Common myeloid progenitor, CD34-positive (primary cell): ENCODE measurements at regions not wholly inside any gene's neighbourhood (a gene's known extent, or its start where the extent isn't known, plus 50 kb on each side); places are given as distances from the start of the nearest gene placed in this dataset.

Experiments used
- CTCF ChIA-PET: fragments of 350-600 bp; sonication (Branson Sonifier 250); formaldehyde crosslinking; loops from one replicate; lab custom pipeline; 2021; ENCODE audit warnings: antibody characterized with exemption; lab: Charles Lee
- POLR2A ChIA-PET: fragments of 350-600 bp; sonication (Branson Sonifier 250); formaldehyde crosslinking; loops from one replicate; lab custom pipeline; 2021; ENCODE audit warnings: antibody characterized with exemption; lab: Charles Lee
- DNase-seq, 3 donors: peaks; one replicate each; pipeline versions ENCODE4 v3.0.0 to v3.0.0-alpha.2; 2013
- H3K27ac ChIP-seq, 2 experiments: 1 replicate in 1 of 2; 2 replicates in 1 of 2; pipeline ENCODE4 v1.7.0; 2013; ENCODE audit warnings: inconsistent platforms in 2 of 2, low read length in 2 of 2, mild to moderate bottlenecking in 2 of 2, low read depth in 1 of 2, moderate library complexity in 1 of 2; ENCODE audit not compliant: severe bottlenecking in 2 of 2, insufficient read depth in 1 of 2, poor library complexity in 1 of 2
- H3K27me3 ChIP-seq, 5 experiments: replicated peaks in 2 of 5; 1 replicate in 3 of 5; 2 replicates in 2 of 5; pipeline versions ENCODE4 v1.6.1 to v1.7.0; 2013; ENCODE audit warnings: low read length in 4 of 5, mild to moderate bottlenecking in 2 of 5, moderate library complexity in 2 of 5, inconsistent platforms in 1 of 5; ENCODE audit not compliant: insufficient read depth in 5 of 5, control insufficient read depth in 4 of 5
- H3K36me3 ChIP-seq, 4 experiments: 1 replicate in 2 of 4; 2 replicates in 2 of 4; pipeline versions ENCODE4 v1.6.1 to v1.7.0; 2013; ENCODE audit warnings: low read length in 3 of 4, control low read depth in 1 of 4, mild to moderate bottlenecking in 1 of 4; ENCODE audit not compliant: control insufficient read depth in 4 of 4, insufficient read depth in 4 of 4
- H3K4me1 ChIP-seq, 4 experiments: 1 replicate in 3 of 4; 2 replicates in 1 of 4; pipeline versions ENCODE4 v1.6.1 to v1.7.1; 2013; ENCODE audit warnings: low read length in 3 of 4, mild to moderate bottlenecking in 3 of 4, control low read depth in 1 of 4, inconsistent platforms in 1 of 4, moderate library complexity in 1 of 4; ENCODE audit not compliant: control insufficient read depth in 4 of 4, insufficient read depth in 4 of 4; ENCODE audit errors: control extremely low read depth in 1 of 4
- H3K4me3 ChIP-seq, 7 experiments: 1 replicate in 4 of 7; 2 replicates in 3 of 7; pipeline versions ENCODE4 v1.5.1 to v1.7.0; 2013; ENCODE audit warnings: mild to moderate bottlenecking in 7 of 7, low read length in 6 of 7, moderate library complexity in 6 of 7, inconsistent platforms in 2 of 7, low read depth in 2 of 7, control low read depth in 1 of 7; ENCODE audit not compliant: insufficient read depth in 4 of 7, control insufficient read depth in 1 of 7; ENCODE audit errors: extremely low read depth in 1 of 7
- H3K9me3 ChIP-seq, 5 experiments: 1 replicate in 4 of 5; 2 replicates in 1 of 5; pipeline versions ENCODE4 v1.6.1 to v1.7.1; 2013; ENCODE audit warnings: low read length in 4 of 5, mild to moderate bottlenecking in 2 of 5, inconsistent platforms in 1 of 5, low read depth in 1 of 5, moderate library complexity in 1 of 5; ENCODE audit not compliant: control insufficient read depth in 4 of 5, insufficient read depth in 2 of 5; ENCODE audit errors: control extremely low read depth in 1 of 5
- WGBS: methylation state at CpG from one replicate; pipeline ENCODE4 v1.1.5; 2013; ENCODE audit not compliant: insufficient coverage; 5-methylcytosine and 5-hydroxymethylcytosine counted together

DNA sequence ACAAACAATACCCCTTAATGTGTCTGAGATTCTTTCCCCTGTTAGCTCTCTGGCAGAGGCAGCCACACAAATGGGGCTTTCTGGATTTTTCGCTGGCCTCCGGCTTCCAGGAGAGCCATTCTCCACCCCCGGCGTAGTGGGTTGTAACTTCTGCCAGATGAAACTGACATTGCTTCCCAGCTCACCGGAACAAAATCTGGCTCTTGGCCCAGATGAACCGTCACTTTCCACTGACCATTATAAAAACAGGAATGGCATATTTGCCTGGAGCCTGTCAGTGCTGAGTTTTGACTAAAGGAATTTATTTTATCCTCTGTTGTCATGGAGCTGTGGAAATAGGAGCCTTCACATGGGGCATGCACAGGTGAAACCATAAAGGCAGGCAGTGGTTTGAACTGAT is 120.6 kb upstream of the GPR12 start:
- Histone ChIP-seq H3K4me3 (no peak overlapping the region), H3K36me3 (no peaks in the 10 kb centered on the region), H3K9me3 (peaks cover 0 to 3% (median 0%) of the 10 kb centered on the region in 5 experiments), H3K27ac (no peak overlapping the region), H3K27me3 (peaks cover 0 to 23% (median 6%) of the 10 kb centered on the region in 5 experiments), H3K4me1 (no peaks in the 10 kb centered on the region)
- WGBS, result 73% methylated on average over 5 of the region's 6 CpGs
- CTCF ChIA-PET, result interaction anchor here (0.6 kb wide), 1 partner anchor 33 kb away, joined by 3 read pairs; no protein-coding TSS in a partner anchor
- DNase-seq, result no peak
- POLR2A ChIA-PET, result no interaction called here

DNA sequence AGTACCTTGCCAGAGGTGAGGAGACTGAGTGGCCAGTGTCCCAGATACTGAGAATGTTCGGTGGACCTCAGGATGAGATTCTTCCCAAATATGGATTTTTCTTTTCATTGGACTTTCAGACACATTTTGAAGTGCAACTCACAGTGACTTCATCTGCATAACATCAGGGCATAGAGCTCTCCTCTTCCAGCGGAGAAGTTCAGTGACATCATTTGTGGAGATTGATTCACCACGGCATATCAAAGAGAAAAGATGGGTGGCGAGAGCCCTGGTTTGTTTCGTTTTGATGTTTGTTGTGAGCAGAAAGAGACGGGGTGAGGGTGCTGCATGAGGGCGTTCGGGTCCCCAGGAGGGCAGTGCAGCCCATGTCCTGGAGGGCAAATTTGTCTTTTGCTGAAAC is 120.1 kb upstream of the GPR12 start:
- DNase-seq, result no peak
- H3K9me3 ChIP-seq, result peaks cover 0 to 4% (median 0%) of the 10 kb centered on the region in 5 experiments
- H3K27ac ChIP-seq, result no peak overlapping the region
- ChIA-PET CTCF (interaction anchor here (0.6 kb wide), 1 partner anchor 34 kb away, joined by 3 read pairs; no protein-coding TSS in a partner anchor), POLR2A (no interaction called here)
- WGBS, result 83% methylated on average over 5 of the region's 8 CpGs
- H3K27me3 ChIP-seq, result peaks cover 0 to 23% (median 6%) of the 10 kb centered on the region in 5 experiments
- H3K4me1 ChIP-seq, result no peaks in the 10 kb centered on the region
- H3K4me3 ChIP-seq, result no peak overlapping the region
- H3K36me3 ChIP-seq, result no peaks in the 10 kb centered on the region

DNA sequence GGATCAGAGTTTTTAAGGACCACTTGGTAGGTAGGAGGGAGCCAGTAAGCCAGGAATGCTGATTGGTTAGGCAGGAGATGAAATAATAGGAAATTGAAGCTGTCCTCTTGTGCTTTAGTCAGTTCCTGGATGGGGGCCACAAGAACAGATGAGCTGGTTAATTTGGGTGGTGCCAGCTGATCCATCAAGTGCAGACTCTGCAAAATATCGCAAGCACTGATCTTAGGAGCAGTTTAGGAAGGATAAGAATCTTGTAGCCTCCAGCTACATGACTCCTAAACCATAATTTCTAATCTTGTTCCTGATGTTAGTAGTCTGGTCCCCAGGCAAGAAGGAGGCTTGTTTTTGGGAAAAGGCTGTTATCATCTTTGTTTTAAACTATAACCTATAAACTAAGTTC is 117.9 kb upstream of the GPR12 start:
- H3K27me3 ChIP-seq, result peaks cover 0 to 15% (median 2%) of the 10 kb centered on the region in 5 experiments
- H3K9me3 ChIP-seq, result peaks cover 0 to 6% (median 0%) of the 10 kb centered on the region in 5 experiments
- POLR2A ChIA-PET, result no interaction called here
- no CpG with 5 or more reads among the region's 1 CpG for WGBS
- H3K4me3 ChIP-seq, result no peak overlapping the region
- CTCF ChIA-PET, result no interaction called here
- no peak overlapping the region for H3K27ac ChIP-seq
- no peak for DNase-seq
- no peaks in the 10 kb centered on the region for H3K4me1 ChIP-seq
- H3K36me3 ChIP-seq, result no peaks in the 10 kb centered on the region

DNA sequence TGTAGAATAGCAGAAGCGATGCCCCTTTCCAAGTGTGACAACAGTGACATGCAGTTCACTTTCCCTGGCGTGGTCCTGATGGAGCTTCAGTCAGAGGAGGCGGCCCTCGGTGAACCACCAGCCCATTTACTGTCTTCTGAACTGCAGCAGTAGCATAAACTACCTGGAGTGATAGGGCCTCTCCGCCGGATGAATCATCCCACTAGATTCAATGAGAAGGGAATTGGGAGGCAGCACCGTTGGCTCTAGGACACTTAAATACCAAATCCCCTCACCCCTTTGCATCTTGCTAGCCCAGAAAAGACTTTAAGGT is 112.8 kb upstream of the GPR12 start:
- H3K4me1 ChIP-seq, result no peaks in the 10 kb centered on the region
- peaks cover 0 to 16% (median 4%) of the 10 kb centered on the region in 5 experiments for H3K27me3 ChIP-seq
- H3K4me3 ChIP-seq, result no peak overlapping the region
- H3K27ac ChIP-seq, result no peak overlapping the region
- peaks cover 0 to 6% (median 0%) of the 10 kb centered on the region in 5 experiments for H3K9me3 ChIP-seq
- ChIA-PET CTCF (interaction anchor here (0.9 to 5.3 kb wide), 11 partner anchors 10 to 391 kb away, joined by 3 to 89 read pairs (median 4); no protein-coding TSS in a partner anchor), POLR2A (no interaction called here)
- DNase-seq, result no peak
- 91% methylated on average over 4 of the region's 7 CpGs for WGBS
- H3K36me3 ChIP-seq, result no peaks in the 10 kb centered on the region

DNA sequence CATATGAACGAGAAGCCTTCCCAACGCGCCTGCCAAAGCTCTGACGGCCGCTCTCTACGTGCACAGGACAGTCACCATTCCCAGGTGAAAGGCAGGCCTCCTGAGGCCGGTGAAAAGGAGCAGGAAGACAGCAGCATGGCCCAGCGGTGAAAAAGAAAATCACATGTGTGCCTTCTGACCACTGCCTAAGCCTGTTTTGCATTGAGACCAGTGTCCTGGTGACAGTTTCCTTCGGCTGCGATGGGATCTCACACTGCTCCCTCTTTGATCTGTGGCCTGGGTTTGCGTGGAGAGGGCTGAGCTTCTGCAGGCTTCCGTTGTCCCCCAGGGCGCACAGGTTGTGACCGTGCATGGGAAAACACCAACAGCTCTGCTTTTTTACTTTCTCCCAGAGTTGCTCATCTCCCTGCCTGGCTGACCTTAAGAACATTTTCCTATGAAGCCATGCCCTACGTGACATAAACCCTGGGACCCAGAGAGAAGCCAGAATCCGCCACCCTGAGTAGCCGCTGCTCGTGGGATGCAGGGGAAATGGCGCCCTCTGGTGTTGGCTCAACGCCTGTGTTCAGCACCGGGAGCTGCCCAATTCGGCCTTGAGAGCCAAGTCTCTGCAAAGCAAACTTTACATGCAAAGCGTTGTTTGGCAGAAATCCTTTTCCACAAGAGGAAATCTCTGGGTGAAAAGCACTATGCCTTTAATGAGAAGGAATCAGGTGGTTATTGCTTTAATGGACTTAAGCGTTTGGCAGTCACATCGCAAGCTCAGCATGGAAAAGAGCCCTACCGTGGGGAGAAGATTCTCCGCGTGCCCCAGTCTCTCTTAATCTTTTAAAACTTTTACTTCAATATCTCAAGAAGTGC is 112.2 kb upstream of the GPR12 start:
- Histone ChIP-seq H3K9me3 (peaks cover 0 to 4% (median 0%) of the 10 kb centered on the region in 5 experiments), H3K27ac (no peak overlapping the region), H3K27me3 (peaks cover 0 to 18% (median 4%) of the 10 kb centered on the region in 5 experiments), H3K4me3 (no peak overlapping the region), H3K4me1 (no peaks in the 10 kb centered on the region), H3K36me3 (no peaks in the 10 kb centered on the region)
- CTCF ChIA-PET, result interaction anchor here (0.7 to 5.3 kb wide), 15 partner anchors 10 to 391 kb away, joined by 3 to 89 read pairs (median 4); no protein-coding TSS in a partner anchor
- POLR2A ChIA-PET, result no interaction called here
- WGBS, result 55% methylated on average over 26 of the region's 28 CpGs
- peak; percentile 52 to 81 (median 67) for DNase-seq

DNA sequence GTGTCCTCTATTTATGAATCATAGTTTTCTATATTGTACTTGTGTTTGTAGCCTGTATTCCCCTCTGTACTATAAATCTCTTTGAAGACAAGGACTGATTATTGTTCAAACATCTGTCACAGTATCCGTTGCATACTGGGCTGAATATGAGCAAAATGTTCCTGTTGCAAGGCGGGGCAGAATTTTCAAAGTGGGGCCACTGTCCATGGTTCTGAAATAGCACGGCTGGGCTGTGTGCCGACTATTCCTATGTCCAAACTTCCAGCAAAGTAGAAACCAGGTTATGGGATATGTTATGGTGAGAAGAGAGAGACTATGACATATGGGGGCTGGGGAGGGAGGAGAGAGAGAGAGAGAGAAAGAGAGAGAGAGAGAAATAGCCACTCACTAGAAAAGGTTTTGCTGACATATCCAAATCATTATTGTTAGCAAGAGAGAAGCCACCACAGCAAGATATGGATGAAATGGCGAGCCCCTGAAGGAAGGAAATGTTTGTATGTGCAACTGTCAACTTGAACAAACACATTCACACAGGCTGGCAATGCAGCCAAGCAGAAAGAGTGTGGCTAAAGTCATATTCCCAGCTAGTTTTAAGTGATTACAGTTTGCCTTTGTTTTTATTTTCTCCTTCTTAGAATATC is 107.0 kb upstream of the GPR12 start:
- DNase-seq, result peak; percentile 16 to 56 (median 48)
- Histone ChIP-seq H3K4me3 (no peak overlapping the region), H3K36me3 (no peaks in the 10 kb centered on the region), H3K27ac (no peak overlapping the region), H3K27me3 (peaks cover 0 to 18% (median 2%) of the 10 kb centered on the region in 5 experiments), H3K9me3 (no peaks in the 10 kb centered on the region), H3K4me1 (no peaks in the 10 kb centered on the region)
- WGBS, result 40% methylated on average over 1 of the region's 5 CpGs
- POLR2A ChIA-PET, result interaction anchor here (0.5 kb wide), 1 partner anchor 164 kb away, joined by 4 read pairs; no protein-coding TSS in a partner anchor
- CTCF ChIA-PET, result interaction anchor here (1.0 kb wide), 1 partner anchor 17 kb away, joined by 3 read pairs; no protein-coding TSS in a partner anchor
